ENCODE measurements at regions not wholly inside any gene's neighbourhood (a gene's known extent, or its start where the extent isn't known, plus 50 kb on each side); places are given as distances from the start of the nearest gene placed in this dataset.

- Histone ChIP-seq H3K27ac (peak overlapping the region in 1 of 4 donors; percentile 60), H3K9me3 (no peaks in the 10 kb centered on the region), H3K27me3 (no peaks in the 10 kb centered on the region), H3K4me1 (peaks cover 0 to 44% (median 0%) of the 10 kb centered on the region in 4 donors), H3K36me3 (no peaks in the 10 kb centered on the region), H3K4me3 (no peak overlapping the region)
- no peak for TF ChIP-seq POLR2A (IDR thresholded peaks at IDR 0.05)
- TF ChIP-seq CTCF (IDR thresholded peaks at IDR 0.05): no peak
- no peak for TF ChIP-seq EP300 (IDR thresholded peaks at IDR 0.05)
- WGBS, 2 donors: 61% methylated on average over 14 of the region's 14 CpGs
- no peak for DNase-seq (ENCODE audit: low spot score in 2 of 2)
Observed at GRCh38 chr9:105975886-105976645, 281.7 kb downstream of the TMEM38B start.

GRCh38 chr9:105978336-105978735 is 284.0 kb downstream of the TMEM38B start:
- Histone ChIP-seq H3K4me1 (peaks cover 0 to 29% (median 0%) of the 10 kb centered on the region in 4 donors), H3K4me3 (peak overlapping the region in 1 of 4 donors; percentile 7), H3K27me3 (no peaks in the 10 kb centered on the region), H3K9me3 (no peaks in the 10 kb centered on the region), H3K36me3 (no peaks in the 10 kb centered on the region), H3K27ac (no peak overlapping the region)
- DNase-seq (ENCODE audit: low spot score in 2 of 2): no peak
- no peak for TF ChIP-seq EP300 (IDR thresholded peaks at IDR 0.05)
- no peak for TF ChIP-seq POLR2A (IDR thresholded peaks at IDR 0.05)
- no peak for TF ChIP-seq CTCF (IDR thresholded peaks at IDR 0.05)
- 40 to 41% methylated on average over 7 of the region's 7 CpGs for WGBS, 2 donors

GRCh38 chr9:105978826-105979225 is 284.5 kb downstream of the TMEM38B start:
- Histone ChIP-seq H3K27ac (no peak overlapping the region), H3K36me3 (no peaks in the 10 kb centered on the region), H3K9me3 (no peaks in the 10 kb centered on the region), H3K4me3 (peak overlapping the region in 1 of 4 donors; percentile 7), H3K27me3 (no peaks in the 10 kb centered on the region), H3K4me1 (peaks cover 0 to 24% (median 0%) of the 10 kb centered on the region in 4 donors)
- TF ChIP-seq POLR2A (IDR thresholded peaks at IDR 0.05) (no peak), CTCF (IDR thresholded peaks at IDR 0.05) (no peak), EP300 (IDR thresholded peaks at IDR 0.05) (no peak)
- 49 to 60% methylated on average over 3 of the region's 3 CpGs for WGBS, 2 donors
- no peak for DNase-seq (ENCODE audit: low spot score in 2 of 2)

- TF ChIP-seq EP300 (IDR thresholded peaks at IDR 0.05): no peak
- Histone ChIP-seq H3K27ac (no peak overlapping the region), H3K4me1 (peaks cover 0 to 20% (median 0%) of the 10 kb centered on the region in 4 donors), H3K4me3 (no peak overlapping the region), H3K27me3 (no peaks in the 10 kb centered on the region), H3K9me3 (peaks cover 0 to under 1% (median 0%) of the 10 kb centered on the region in 4 donors), H3K36me3 (no peaks in the 10 kb centered on the region)
- WGBS, 2 donors: 65 to 68% methylated on average over 2 of the region's 2 CpGs
- DNase-seq (ENCODE audit: low spot score in 2 of 2): no peak
Observed at GRCh38 chr9:105979290-105979689, 284.9 kb downstream of the TMEM38B start.

- no peak for TF ChIP-seq POLR2A (IDR thresholded peaks at IDR 0.05)
- no peak for TF ChIP-seq CTCF (IDR thresholded peaks at IDR 0.05)
- no peak for TF ChIP-seq EP300 (IDR thresholded peaks at IDR 0.05)
- 74 to 88% methylated on average over 2 of the region's 2 CpGs for WGBS, 2 donors
- Histone ChIP-seq H3K4me1 (no peaks in the 10 kb centered on the region), H3K36me3 (no peaks in the 10 kb centered on the region), H3K4me3 (no peak overlapping the region), H3K9me3 (peaks cover 0 to 2% (median 0%) of the 10 kb centered on the region in 4 donors), H3K27me3 (no peaks in the 10 kb centered on the region), H3K27ac (no peak overlapping the region)
- no peak for DNase-seq (ENCODE audit: low spot score in 2 of 2)
Observed at GRCh38 chr9:105984714-105985113, 290.4 kb downstream of the TMEM38B start.
